NCI-H128 (cell line): ENCODE measurements at regions not wholly inside any gene's neighbourhood (a gene's known extent, or its start where the extent isn't known, plus 50 kb on each side); places are given as distances from the start of the nearest gene placed in this dataset.

ENCODE experiments used
- DNase-seq: peaks from one replicate; lab custom pipeline; 2025; ENCODE audit not compliant: unreplicated experiment; lab: John Stamatoyannopoulos, UW

- no peak for DNase-seq
These were observed 2815.8 kb downstream of the PCDH9 start for GRCh38 chr13:64414381-64414780.

GRCh38 chr13:64413529-64413928 lies 2816.6 kb downstream of the PCDH9 start:
- DNase-seq: no peak

- DNase-seq: no peak
These were observed 2819.7 kb downstream of the PCDH9 start for GRCh38 chr13:64410276-64411053.

- DNase-seq: no peak
These were observed 2832.4 kb downstream of the PCDH9 start for GRCh38 chr13:64397701-64398100.

- DNase-seq: no peak
These were observed 2852.5 kb downstream of the PCDH9 start for GRCh38 chr13:64377606-64378005.

GRCh38 chr13:64371461-64371860 lies 2858.7 kb downstream of the PCDH9 start:
- DNase-seq: no peak

- DNase-seq: no peak
These were observed 2859.1 kb downstream of the PCDH9 start for GRCh38 chr13:64371045-64371444.

GRCh38 chr13:64369121-64369520 lies 2861.0 kb downstream of the PCDH9 start:
- DNase-seq: no peak

- no peak for DNase-seq
These were observed 2867.6 kb downstream of the PCDH9 start for GRCh38 chr13:64362564-64362963.

GRCh38 chr13:64347664-64348063 lies 2882.5 kb downstream of the PCDH9 start:
- DNase-seq: no peak

- no peak for DNase-seq
These were observed 2890.6 kb downstream of the PCDH9 start for GRCh38 chr13:64339373-64340063.

- no peak for DNase-seq
These were observed 2891.5 kb downstream of the PCDH9 start for GRCh38 chr13:64338671-64339070.

- no peak for DNase-seq
These were observed 2896.2 kb downstream of the PCDH9 start for GRCh38 chr13:64333888-64334287.

GRCh38 chr13:64332048-64332447 lies 2898.1 kb downstream of the PCDH9 start:
- DNase-seq: no peak

- peak; percentile 6 for DNase-seq
These were observed 2902.5 kb downstream of the PCDH9 start for GRCh38 chr13:64327505-64328194.

- DNase-seq: no peak
These were observed 2898.7 kb upstream of the PCDH20 start for GRCh38 chr13:64314331-64314730.

- DNase-seq: no peak
These were observed 2896.3 kb upstream of the PCDH20 start for GRCh38 chr13:64311948-64312347.

- no peak for DNase-seq
These were observed 2895.5 kb upstream of the PCDH20 start for GRCh38 chr13:64311112-64311511.

GRCh38 chr13:64305246-64305645 lies 2889.6 kb upstream of the PCDH20 start:
- DNase-seq: no peak

- no peak for DNase-seq
These were observed 2884.6 kb upstream of the PCDH20 start for GRCh38 chr13:64300239-64300638.

- no peak for DNase-seq
These were observed 2878.3 kb upstream of the PCDH20 start for GRCh38 chr13:64293923-64294322.

GRCh38 chr13:64289702-64290101 lies 2874.1 kb upstream of the PCDH20 start:
- no peak for DNase-seq
